CD4-positive, alpha-beta T cell treated with Interleukin-4 for 4 hours (primary cell): ENCODE measurements at regions not wholly inside any gene's neighbourhood (a gene's known extent, or its start where the extent isn't known, plus 50 kb on each side); places are given as distances from the start of the nearest gene placed in this dataset.
"Not testable (repeated sequence)": the region's sequence is repeated elsewhere in the genome, so short reads cannot be mapped to it uniquely, and the experiment has no call there.

ENCODE experiments used
- DNase-seq: peaks from one replicate; pipeline ENCODE4 v3.0.0-alpha.2; 2020

DNA sequence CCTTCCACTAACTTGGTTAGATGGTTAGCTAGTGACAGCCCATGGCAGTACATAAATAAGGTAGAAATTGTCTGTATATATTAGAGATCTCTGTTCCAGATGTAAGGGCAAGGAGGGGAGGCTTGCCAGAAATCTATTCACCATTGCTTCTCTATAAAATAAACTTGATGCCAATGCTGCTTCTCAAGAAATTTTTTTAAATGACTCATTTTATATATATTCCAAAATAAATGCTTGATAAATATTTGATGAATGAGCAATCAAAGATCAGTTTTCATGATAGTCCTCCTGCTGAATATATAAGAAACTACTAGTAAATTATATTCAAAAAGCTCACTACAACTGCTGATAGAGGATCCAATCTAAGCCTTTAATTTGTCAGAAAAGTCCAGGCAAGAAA lies 710.6 kb upstream of the CCDC179 start:
- DNase-seq = no peak

DNA sequence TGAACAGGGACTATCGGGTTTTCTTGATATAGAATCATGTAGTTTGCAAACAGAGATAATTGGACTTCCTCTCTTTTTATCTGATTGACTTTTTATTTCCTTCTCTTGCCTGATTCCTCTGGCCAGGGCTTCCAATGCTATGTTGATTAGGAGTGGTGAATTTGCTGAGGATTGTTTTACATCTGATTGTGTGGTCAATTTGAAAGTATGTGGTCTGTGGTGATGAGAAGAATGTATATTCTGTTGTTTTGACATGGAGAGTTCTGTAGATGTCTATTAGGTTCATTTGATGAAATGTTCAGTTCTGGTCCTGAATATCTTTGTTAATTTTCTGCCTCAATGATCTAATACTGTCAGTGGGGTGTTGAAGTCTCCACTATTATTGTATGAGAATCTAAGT lies 713.2 kb upstream of the CCDC179 start:
- no peak for DNase-seq

DNA sequence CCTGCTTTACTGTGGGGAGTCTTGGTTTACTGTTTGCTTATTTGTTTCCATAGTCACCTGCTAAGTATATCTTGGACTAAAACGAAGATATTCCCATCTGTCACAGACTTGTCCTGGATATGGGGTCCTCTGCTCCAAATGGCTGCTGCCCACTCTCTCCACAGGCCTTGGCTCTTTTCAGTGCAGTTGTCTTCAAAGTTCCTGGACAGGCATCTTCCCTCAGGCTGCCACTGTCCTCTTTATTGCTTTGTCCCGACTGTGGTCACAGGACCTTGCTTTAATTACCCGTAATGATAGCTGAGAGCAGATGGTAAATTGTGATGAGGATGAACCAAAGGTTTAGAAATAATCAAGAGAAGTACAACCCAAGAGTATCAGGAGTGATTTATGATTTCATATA lies 713.9 kb upstream of the CCDC179 start:
- no peak for DNase-seq

DNA sequence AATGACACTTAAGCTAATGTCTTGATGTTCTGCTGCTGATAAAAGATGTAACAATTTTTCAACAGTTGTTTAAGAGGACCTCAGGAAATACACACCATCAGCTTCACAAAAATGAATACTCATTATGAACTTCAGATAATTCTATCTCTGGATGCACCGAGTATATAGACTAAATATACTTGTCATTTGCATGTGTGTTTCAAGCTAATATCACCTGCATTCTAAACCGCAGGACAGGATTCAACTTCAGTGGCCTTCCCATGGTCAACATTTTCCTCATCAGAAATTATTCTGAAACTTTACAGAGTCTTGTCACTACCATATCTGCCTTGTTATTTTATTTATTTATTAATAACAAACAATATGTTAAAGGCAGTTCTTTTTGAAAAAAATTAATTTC lies 717.0 kb upstream of the CCDC179 start:
- no peak for DNase-seq

- no peak for DNase-seq
These were observed 725.3 kb upstream of the CCDC179 start for GRCh38 chr11:23585416-23586104.

DNA sequence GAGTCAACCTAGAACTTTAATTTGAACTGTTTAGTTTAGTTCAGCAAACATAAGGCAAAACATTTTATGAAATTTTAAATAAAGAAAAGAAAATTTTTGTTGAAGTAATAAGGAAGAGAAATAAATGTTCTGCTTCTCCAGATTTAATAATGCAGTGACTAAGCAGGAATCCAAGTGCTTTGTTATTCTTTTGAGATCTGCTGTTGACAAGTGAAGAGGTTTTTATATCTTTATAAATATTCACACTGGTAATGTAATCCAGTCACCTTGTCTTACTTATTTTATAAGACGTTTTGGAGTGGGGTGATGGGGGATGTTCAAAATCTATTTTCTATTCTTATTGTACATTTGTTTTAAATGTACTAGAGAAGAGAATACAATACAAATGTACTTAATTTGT lies 725.9 kb upstream of the CCDC179 start:
- DNase-seq = no peak

GRCh38 chr11:23590596-23591308 lies 730.5 kb upstream of the CCDC179 start:
- DNase-seq = no peak

DNA sequence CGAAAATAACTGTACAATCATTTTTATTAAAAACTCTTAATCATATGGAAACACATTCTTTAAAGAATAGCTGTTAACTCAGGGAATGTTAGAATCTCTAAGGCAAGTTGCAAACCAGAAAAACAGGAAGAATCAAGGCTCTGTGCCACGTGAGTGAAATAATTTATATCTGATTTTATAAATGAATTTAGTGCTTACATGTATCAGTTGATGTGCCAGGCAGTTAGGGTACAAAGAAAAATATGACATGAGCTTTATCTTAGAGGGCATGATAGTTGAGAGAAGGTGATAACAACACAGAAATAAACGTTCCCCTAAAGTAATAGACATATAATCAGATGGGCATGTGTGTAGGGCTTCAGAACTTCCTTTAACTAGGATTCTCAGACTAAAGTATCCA lies 734.5 kb upstream of the CCDC179 start:
- no peak for DNase-seq

- DNase-seq = no peak
These were observed 744.7 kb upstream of the CCDC179 start for GRCh38 chr11:23604966-23605365.

- DNase-seq = no peak
These were observed 745.9 kb upstream of the CCDC179 start for GRCh38 chr11:23606191-23606590.

GRCh38 chr11:23611726-23612125 lies 751.5 kb upstream of the CCDC179 start:
- DNase-seq = no peak

GRCh38 chr11:23620617-23621016 lies 760.3 kb upstream of the CCDC179 start:
- no peak for DNase-seq

DNA sequence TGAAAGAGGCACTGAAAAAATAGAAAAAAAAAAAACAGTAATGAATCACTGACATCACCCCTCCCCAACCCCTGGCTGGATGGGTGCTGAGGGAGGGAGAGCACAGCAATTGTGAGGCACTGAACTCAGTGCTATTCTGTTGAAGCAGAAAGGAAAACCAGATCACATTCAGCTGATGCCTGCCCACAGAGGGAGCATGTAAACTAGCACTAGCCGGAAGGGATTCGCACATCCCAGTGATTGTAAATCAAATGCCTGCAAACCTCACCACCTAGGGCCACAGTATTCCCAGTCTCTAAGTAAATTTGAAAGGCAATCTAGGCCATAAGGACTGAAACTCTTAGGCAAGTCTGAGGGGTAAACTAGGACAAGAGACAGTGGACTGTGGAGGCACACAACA lies 772.0 kb upstream of the CCDC179 start:
- no peak for DNase-seq

DNA sequence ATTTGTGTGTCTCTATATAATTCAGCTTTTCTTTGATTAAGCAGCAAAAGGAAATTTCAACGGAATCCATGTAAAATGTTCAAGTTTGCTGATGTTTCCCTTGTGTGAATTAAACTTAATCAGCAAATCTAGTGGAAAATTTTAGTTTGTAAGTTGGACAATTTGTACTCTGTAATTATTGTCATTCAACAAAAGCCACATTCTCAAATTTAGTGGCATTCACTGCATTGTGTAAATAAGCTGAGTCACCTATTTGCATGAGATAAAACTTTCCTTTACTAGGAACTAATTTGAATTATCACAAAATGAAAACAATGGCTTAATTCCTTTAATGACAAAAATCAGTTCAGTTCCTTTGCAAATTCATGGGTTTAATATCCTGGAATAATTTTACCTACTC lies 784.2 kb upstream of the CCDC179 start:
- DNase-seq = no peak

DNA sequence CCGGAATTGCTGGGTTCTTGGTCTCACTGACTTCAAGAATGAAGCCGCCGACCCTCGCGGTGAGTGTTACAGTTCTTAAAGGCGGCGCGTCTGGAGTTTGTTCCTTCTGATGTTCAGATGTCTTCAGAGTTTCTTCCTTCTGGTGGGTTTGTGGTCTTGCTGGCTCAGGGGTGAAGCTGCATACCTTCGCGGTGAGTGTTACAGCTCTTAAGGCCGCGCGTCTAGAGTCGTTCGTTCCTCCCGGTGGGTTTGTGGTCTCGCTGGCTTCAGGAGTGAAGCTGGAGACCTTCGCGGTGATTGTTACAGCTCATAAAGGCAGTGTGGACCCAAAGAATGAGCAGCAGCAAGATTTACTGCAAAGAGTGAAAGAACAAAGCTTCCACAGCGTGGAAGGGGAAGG lies 792.1 kb upstream of the CCDC179 start:
- DNase-seq = not testable (repeated sequence)

DNA sequence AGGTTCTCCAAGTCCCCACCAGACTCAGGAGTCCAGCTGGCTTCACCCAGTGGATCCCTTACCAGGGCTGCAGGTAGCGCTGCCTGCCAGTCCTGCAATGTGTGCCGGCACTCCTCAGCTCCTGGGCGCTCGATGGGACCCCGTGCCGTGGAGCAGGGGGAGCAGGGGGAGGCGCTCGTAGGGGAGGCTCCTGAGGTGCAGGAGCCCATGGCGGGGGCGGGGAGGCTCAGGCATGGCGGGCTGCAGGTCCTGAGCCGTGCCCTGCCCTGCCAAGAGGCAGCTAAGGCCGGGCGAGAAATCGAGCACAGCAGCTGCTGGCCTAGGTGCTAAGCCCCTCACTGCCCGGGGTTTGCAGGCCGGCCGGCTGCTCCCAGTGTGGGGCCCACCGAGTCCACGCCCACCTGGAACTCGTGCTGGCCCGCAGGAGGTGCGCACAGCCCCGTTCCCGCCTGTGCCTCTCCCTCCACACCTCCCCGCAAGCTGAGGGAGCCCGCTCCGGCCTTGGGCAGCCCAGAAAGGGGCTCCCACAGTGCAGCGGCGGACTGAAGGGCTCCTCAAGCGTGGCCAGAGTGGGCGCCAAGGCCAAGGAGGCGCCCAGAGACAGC lies 792.9 kb upstream of the CCDC179 start:
- DNase-seq = no peak

GRCh38 chr11:23668324-23668723 lies 808.0 kb upstream of the CCDC179 start:
- no peak for DNase-seq

DNA sequence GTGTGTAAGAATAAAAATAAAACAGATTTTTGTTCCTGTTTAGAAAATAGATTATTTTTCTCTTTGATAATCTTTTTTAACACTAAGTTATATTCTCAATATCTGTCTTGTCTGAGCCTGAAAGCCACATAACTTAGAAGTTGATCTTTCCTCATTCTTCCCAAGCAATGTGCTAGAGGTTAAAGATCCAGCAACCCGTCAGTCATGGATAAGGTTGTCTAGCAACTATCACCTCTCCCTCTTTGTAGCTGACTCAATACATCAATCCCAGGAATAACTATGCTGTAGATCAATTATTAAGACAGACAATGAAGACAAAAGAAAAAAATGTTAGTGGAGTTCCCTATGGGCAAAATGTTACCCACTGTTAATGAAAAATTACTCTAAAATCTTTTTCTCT lies 813.1 kb upstream of the CCDC179 start:
- no peak for DNase-seq

DNA sequence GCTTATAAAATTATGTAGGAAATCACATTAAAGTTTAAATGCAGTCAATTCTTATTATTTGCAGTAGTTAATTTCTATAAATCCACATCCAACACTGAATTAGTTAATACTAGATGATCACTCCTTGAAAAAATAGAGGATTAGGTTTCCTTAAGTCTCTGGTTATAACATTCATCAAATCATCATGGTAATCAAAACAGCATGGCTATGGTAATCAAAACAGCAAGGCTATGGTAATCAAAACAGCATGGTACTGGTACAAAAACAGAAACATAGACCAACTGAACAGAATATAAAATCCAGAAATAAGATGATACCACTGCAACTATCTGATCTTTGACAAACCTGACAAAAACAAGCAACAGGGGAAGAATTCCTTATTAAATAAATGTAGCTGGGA lies 814.6 kb upstream of the CCDC179 start:
- DNase-seq = no peak

GRCh38 chr11:23679041-23679440 lies 817.8 kb upstream of the LUZP2 start:
- DNase-seq = no peak

DNA sequence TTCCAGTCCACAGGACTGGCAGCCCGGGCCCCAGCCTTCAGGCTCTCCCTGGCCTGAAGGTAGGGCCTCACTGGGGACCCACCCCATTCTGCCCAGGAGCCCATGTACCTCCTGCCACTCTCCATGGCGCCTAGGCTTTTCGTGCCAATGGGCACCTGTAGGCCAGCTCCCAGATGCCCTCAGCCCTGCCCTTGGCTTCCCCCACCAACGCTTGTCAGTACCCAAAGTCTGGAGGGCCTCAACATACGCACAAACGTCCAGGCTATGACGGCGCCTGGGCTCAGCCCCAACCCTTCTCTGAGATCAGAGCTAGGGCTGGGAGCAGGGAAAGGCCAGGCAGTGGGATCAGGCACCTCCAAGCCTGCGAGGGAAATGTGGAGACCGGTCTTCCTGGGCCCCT lies 816.9 kb upstream of the LUZP2 start:
- no peak for DNase-seq

DNA sequence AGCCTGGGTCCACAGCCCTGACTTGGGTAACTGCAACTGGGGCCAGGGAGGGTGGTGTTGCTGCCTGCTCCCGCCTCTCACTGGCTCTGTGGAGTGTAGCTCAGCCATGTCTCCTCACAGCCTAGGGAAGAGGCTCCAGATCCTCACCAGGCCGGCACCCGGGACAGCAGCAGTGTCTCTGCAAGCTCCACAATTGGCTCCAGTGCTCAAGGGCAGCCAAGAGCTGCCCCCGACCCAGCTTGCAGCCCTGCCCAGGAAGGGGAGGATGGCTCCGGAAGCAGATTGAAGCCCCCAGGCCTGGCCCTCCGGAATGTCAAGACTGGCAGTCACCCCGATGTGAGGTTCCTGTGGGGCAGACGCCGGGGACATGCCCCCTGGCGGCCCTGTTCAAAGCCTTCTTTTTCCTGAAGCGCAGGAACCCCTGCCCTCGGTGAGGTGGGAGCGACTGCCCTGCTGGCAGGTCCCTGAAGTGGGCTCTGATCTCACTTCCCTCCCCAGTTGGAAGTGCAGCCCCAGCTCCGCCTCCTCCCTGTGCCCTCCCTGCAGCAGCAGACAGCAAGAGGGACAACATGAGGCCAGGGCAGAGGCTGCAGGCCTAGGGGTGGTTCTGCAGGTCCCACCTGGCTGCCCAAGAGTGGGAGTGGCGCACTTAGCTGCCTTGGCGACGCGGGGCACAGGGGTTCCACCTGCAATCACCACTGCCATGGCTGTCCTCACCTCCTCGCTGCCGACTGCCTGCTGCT lies 816.2 kb upstream of the LUZP2 start:
- no peak for DNase-seq

- no peak for DNase-seq
These were observed 812.2 kb upstream of the LUZP2 start for GRCh38 chr11:23684701-23685100.

DNA sequence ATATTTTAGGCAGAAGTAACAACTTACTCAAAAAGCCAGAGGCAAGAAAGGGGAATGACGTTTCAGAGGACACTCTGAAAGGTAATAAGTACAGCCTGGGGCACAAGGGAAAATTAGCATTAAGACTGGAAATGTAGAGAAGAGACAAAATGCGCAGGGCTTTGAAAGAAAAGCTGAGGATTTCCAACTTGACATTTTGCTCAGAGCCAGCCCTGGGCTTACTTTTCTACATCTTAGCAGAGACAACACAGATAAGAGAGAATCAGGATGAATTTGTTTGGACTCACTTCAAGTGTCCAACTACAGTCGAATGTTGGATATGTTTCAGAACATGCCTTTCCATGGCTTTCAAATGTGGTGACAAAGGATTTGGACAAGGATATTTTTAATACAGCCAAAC lies 808.9 kb upstream of the LUZP2 start:
- DNase-seq = no peak
